NCI-H146 treated with DMSO at 0.1 percent for 48 hours (cell line): ENCODE measurements at regions not wholly inside any gene's neighbourhood (a gene's known extent, or its start where the extent isn't known, plus 50 kb on each side); places are given as distances from the start of the nearest gene placed in this dataset.
"Not testable (repeated sequence)": the region's sequence is repeated elsewhere in the genome, so short reads cannot be mapped to it uniquely, and the experiment has no call there.

Experiments
- DNase-seq: peaks from one replicate; lab custom pipeline; 2025; ENCODE audit not compliant: unreplicated experiment; lab: John Stamatoyannopoulos, UW

GRCh38 chr12:38016602-38017001, 300.0 kb upstream of the ALG10B start:
- DNase-seq, result no peak

GRCh38 chr12:38025916-38026315, 290.7 kb upstream of the ALG10B start:
- DNase-seq, result no peak

GRCh38 chr12:38053113-38053512, 263.5 kb upstream of the ALG10B start:
- DNase-seq, result no peak

- DNase-seq, result peak; percentile 13
These were observed 262.7 kb upstream of the ALG10B start for GRCh38 chr12:38053655-38054464.

- DNase-seq, result no peak
These were observed 259.6 kb upstream of the ALG10B start for GRCh38 chr12:38056701-38057689.

- no peak for DNase-seq
These were observed 216.9 kb upstream of the ALG10B start for GRCh38 chr12:38099686-38100085.

GRCh38 chr12:38101753-38102152, 214.8 kb upstream of the ALG10B start:
- no peak for DNase-seq

- no peak for DNase-seq
These were observed 214.4 kb upstream of the ALG10B start for GRCh38 chr12:38102197-38102596.

GRCh38 chr12:38110026-38110699, 206.4 kb upstream of the ALG10B start:
- DNase-seq, result no peak

GRCh38 chr12:38113991-38114390, 202.6 kb upstream of the ALG10B start:
- no peak for DNase-seq

- DNase-seq, result no peak
These were observed 199.6 kb upstream of the ALG10B start for GRCh38 chr12:38116968-38117367.

- DNase-seq, result no peak
These were observed 197.9 kb upstream of the ALG10B start for GRCh38 chr12:38118632-38119031.

- DNase-seq, result no peak
These were observed 196.1 kb upstream of the ALG10B start for GRCh38 chr12:38120438-38120837.

GRCh38 chr12:38123028-38123427, 193.5 kb upstream of the ALG10B start:
- DNase-seq, result not testable (repeated sequence)

- no peak for DNase-seq
These were observed 192.9 kb upstream of the ALG10B start for GRCh38 chr12:38123566-38124246.

- no peak for DNase-seq
These were observed 192.1 kb upstream of the ALG10B start for GRCh38 chr12:38124247-38125012.

- no peak for DNase-seq
These were observed 184.4 kb upstream of the ALG10B start for GRCh38 chr12:38132139-38132538.

GRCh38 chr12:38137287-38137686, 179.3 kb upstream of the ALG10B start:
- DNase-seq, result no peak

GRCh38 chr12:38137716-38138115, 178.9 kb upstream of the ALG10B start:
- DNase-seq, result no peak
